Peyer's patch (tissue), 4 donors: ENCODE measurements at regions not wholly inside any gene's neighbourhood (a gene's known extent, or its start where the extent isn't known, plus 50 kb on each side); places are given as distances from the start of the nearest gene placed in this dataset.

Source experiments
- DNase-seq, 3 donors: peaks; one replicate each; pipeline ENCODE4 v3.0.0-alpha.2; 2017 to 2019
- H3K27ac ChIP-seq, 4 donors: fragments of 200-600 bp; sonication (generic); one replicate each; pipeline ENCODE4 v1.5.1; 2016 to 2019
- H3K27me3 ChIP-seq, 2 donors: fragments of 200-600 bp; sonication (generic); one replicate each; pipeline ENCODE4 v1.5.1; 2019
- H3K36me3 ChIP-seq, 3 donors: fragments of 200-600 bp; sonication (generic); one replicate each; pipeline ENCODE4 v1.5.1; 2016 to 2019
- H3K4me1 ChIP-seq, 4 donors: fragments of 200-600 bp; sonication (generic); one replicate each; pipeline ENCODE4 v1.5.1; 2016 to 2019
- H3K4me3 ChIP-seq, 4 donors: fragments of 200-600 bp; sonication (generic); 1 replicate in 3 of 4; 2 replicates in 1 of 4; pipeline ENCODE4 v1.5.1; 2016 to 2019; ENCODE audit warnings: mild to moderate bottlenecking in 1 of 4
- H3K9me3 ChIP-seq, 4 donors: fragments of 200-600 bp; sonication (generic); one replicate each; pipeline ENCODE4 v1.5.1; 2016 to 2019; ENCODE audit warnings: mild to moderate bottlenecking in 1 of 4
- POLR2A ChIP-seq, 2 donors: fragments of 450-650 bp; IDR thresholded peaks; one replicate each; pipeline ENCODE4 v1.5.1; 2017; ENCODE audit warnings: antibody characterized with exemption in 2 of 2, mild to moderate bottlenecking in 2 of 2, moderate library complexity in 2 of 2
- TF ChIP-seq, protein P1 (sequence below), 6 experiments: fragments of 450-650 bp in 4 of 6; fragments of 200-600 bp in 2 of 6; sonication (generic) in 1 of 6; IDR thresholded peaks; one replicate each; pipeline ENCODE4 v1.5.1; 2017 to 2019; ENCODE audit warnings: antibody characterized with exemption in 6 of 6, mild to moderate bottlenecking in 3 of 6, moderate library complexity in 1 of 6

DNA sequence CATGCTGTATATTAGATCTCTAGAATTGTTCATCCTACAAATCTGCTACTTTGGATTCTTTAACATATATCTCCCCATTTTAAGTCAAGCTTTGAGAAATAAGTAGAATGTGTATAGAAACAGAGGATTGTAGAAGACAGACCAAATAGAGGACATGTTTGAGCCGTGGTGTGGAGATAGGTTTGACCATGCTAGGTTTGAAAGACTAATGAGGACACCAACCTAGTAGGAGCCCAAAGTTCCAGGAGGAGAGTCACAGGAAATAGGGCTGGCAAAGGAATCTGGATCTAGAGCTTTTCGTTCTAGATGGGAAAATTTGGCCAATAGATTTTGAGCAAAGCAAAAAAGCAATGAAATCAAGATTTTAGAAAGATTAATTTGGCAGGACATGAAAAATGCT is 60.5 kb upstream of the TBX20 start:
- H3K9me3 ChIP-seq = no peaks in the 10 kb centered on the region
- H3K4me1 ChIP-seq = no peaks in the 10 kb centered on the region
- H3K36me3 ChIP-seq = no peaks in the 10 kb centered on the region
- no peaks in the 10 kb centered on the region for H3K27me3 ChIP-seq
- H3K4me3 ChIP-seq = no peak overlapping the region
- DNase-seq = no peak
- TF ChIP-seq, protein P1, sequence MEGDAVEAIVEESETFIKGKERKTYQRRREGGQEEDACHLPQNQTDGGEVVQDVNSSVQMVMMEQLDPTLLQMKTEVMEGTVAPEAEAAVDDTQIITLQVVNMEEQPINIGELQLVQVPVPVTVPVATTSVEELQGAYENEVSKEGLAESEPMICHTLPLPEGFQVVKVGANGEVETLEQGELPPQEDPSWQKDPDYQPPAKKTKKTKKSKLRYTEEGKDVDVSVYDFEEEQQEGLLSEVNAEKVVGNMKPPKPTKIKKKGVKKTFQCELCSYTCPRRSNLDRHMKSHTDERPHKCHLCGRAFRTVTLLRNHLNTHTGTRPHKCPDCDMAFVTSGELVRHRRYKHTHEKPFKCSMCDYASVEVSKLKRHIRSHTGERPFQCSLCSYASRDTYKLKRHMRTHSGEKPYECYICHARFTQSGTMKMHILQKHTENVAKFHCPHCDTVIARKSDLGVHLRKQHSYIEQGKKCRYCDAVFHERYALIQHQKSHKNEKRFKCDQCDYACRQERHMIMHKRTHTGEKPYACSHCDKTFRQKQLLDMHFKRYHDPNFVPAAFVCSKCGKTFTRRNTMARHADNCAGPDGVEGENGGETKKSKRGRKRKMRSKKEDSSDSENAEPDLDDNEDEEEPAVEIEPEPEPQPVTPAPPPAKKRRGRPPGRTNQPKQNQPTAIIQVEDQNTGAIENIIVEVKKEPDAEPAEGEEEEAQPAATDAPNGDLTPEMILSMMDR (IDR thresholded peaks at IDR 0.05) = no peak
- TF ChIP-seq POLR2A (IDR thresholded peaks at IDR 0.05) = no peak
- H3K27ac ChIP-seq = no peak overlapping the region

DNA sequence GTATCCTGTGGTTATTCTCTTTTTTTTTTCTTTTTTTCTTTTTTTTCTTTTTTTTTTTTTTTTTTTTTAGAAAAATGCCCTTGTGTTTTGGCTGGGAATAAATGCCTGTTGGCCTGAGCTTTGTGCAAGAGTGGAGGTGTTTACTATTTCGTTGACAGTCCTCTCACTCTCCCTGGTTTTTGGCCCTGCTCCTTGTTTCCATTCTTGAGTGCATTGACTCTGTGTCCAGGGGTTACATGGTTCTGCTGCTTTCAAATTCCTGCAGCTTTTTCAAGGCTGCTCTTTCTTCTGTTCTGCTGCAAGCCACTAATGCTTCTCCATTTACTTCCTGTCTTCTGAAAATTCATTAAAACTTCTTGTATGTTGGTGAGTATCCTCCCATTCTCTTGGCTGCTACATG is 59.7 kb upstream of the TBX20 start:
- DNase-seq = no peak
- no peaks in the 10 kb centered on the region for H3K36me3 ChIP-seq
- no peaks in the 10 kb centered on the region for H3K4me1 ChIP-seq
- no peak overlapping the region for H3K4me3 ChIP-seq
- no peaks in the 10 kb centered on the region for H3K27me3 ChIP-seq
- H3K27ac ChIP-seq = no peak overlapping the region
- no peaks in the 10 kb centered on the region for H3K9me3 ChIP-seq
- TF ChIP-seq, protein P1 (IDR thresholded peaks at IDR 0.05) = no peak
- no peak for TF ChIP-seq POLR2A (IDR thresholded peaks at IDR 0.05)
